GM18499 (cell line): ENCODE measurements at regions not wholly inside any gene's neighbourhood (a gene's known extent, or its start where the extent isn't known, plus 50 kb on each side); places are given as distances from the start of the nearest gene placed in this dataset.

Source experiments
- ATAC-seq: cut with Tn5 transposase; IDR thresholded peaks from one replicate; pipeline ENCODE4 v1.9.1; 2021; ENCODE audit warnings: moderate number of reproducible peaks; ENCODE audit not compliant: insufficient read depth, unreplicated experiment

DNA sequence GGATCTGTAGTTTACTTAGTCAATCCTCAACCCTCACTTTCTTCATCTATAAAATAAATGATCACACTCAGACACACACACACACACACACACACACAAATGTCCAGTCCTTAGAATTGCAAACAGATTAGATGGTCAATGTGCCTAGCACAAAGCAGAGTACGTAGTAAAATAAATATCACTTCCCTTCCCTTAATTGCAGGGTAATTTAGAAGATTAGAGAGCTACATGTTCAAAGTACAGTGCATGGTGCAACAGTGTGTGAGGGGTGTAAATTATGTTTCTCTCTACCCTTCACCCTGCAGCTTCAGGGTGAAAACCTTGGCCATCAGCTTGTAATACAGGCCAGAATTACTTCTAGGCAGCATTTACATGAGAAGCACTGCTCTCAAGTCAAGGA lies 187.0 kb upstream of the GHITM start:
- no peak for ATAC-seq

DNA sequence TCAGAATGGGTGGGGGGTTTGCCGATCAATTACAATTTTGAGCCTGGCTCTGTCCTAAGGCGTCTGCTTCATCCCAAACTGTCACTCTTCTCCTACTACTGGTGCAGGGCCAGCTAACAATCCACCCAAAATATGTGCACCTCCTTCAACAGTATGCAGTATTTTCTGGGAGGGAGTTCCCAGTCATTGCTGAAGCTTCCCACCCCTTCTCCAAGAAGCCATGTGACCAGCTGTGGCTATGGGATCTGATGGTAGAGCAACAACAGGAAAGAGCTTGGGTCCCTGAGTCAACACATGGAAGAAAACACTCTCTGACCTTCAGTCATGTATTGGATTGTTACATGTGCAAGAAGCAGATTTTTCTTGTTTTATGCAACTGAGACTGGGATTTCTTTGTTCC lies 185.7 kb upstream of the GHITM start:
- ATAC-seq = no peak

DNA sequence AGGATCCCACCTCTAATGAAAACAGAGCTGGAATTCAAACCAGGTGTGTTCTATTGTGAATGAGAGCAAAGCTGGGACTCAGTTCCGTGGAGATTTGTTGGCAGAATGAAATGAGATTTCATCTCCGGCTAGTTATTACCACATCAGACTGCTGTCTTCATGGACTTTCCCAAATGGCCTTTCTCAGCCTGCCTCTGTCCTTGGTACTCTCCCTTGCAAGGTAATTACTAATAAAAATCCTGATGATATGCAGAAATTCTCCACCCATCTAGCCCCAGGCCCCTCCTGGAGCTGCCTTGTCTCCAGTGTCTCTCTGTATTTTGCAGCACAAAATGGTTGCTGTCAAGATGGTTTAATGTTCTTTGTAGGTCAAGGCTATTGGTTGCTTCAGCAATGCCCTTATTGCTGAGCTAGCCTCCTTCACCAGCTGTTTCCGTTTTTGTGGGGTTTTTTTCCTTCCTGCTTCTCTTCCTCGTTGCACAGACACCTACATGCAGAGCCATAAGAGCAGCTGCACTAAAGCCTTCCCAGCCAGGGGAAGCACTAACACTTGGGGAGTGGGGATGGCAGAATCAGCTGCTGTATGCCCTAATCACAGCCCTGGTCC lies 185.0 kb upstream of the GHITM start:
- ATAC-seq = no peak

DNA sequence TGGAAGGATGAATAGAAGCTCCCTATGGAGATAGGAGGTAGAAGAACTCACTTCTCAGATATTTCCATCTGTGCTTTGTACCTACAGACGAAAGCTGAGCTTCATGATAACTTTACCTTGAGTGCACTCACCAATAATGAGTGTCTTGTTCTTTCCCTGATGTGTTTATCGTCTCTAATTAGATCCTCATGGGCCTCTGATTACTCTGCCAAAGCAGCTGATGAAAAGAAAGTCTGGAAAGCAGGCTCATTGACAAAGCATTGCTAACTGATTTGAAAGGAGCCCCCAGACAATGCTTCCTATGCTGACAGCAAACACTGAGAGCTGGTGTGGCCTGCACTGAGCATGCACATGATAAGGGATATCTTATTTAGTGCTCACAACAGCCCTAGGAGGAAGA lies 183.9 kb upstream of the GHITM start:
- ATAC-seq = no peak

DNA sequence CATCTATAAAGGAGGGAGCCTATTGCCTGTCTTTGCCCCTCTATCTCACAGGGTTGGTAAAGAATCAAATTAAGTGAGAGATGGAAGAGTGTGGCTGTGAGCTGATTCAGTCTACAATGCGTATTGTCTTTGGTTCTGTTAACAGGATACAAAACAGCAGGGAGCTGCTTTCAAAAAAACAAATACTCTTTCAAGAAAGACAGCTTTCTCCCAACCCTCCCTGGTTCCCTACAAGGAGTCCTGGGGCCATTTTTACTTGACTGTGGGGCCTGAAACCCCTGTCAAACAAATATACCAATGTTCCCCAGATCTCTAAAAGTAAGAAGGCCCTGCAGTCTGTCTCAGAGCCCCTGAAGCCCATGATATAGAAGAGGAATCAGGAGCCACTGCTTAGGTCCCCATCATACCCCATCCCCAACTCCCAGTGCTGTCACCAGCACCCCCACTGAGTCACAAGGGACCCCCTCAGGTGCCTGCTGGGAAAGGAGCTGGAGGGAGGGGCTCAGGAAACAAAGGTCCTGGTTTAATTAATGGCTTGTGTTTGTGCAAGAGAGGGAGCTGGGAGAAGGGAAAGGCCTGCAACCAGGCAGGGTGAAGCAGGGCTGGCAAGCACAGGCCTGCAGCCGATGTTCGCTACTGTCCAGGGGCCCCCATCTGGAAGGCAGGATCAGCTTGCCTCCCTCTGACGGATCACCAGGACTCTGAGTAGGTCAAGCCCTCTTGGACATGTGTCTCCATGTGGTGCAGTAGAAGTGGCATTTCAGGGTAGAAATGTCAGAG lies 182.0 kb upstream of the GHITM start:
- ATAC-seq = no peak

DNA sequence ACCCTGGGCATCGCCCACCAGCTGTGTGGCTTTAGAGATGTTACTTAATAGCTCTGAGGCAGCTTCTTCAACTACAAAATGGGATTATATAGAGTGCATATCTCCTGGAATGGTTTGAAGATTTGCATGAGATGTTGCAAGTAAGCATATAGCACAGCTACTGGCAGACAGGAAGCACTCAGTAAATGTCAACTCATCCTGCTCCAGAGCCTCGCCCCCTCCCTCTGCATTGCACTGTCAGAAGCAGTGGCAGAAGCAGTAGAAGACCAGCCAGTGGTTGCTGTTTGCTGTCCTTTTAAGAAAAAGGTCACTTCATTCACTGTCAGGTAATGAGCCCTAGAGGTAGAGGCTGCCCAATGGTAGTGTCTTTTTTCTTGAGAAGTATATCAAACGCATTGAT lies 180.0 kb upstream of the GHITM start:
- no peak for ATAC-seq

DNA sequence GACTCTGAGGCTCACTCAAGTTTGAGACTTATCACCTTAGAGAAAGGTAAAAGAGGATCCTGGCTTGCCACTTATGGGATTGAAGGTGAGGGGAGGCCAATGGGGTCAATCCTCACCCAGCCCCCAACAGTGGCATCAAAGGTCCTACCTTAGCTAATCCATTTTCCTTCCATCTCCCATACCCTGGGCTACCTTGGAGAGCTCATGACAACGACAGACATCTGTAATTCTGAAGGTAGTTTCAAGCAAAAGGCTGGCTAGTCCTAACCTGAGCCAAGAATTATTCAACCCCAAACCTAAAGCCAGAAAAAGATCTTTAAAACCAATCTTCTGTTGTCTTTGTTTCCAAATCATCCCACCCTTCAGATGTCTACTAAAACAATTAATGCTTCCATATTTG lies 179.2 kb upstream of the GHITM start:
- ATAC-seq = no peak

DNA sequence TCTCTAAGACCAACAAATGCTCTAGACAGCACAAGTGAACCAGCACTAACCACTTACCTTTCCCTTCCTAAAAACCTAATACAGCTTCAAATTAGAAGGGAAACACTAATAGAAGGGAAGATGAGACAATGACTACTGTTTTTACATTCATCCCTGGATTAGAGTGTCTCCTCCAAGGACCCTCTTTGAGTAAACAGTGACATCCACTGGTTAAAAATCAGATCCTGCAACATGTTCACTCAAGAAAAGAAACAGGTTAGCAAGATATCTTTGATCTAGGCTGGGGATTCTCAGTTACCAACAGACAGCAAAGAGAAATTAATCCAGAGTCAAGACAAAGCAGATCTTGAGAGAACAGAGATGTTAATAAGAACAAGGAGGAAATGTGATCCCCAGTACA lies 177.7 kb upstream of the GHITM start:
- ATAC-seq = no peak

DNA sequence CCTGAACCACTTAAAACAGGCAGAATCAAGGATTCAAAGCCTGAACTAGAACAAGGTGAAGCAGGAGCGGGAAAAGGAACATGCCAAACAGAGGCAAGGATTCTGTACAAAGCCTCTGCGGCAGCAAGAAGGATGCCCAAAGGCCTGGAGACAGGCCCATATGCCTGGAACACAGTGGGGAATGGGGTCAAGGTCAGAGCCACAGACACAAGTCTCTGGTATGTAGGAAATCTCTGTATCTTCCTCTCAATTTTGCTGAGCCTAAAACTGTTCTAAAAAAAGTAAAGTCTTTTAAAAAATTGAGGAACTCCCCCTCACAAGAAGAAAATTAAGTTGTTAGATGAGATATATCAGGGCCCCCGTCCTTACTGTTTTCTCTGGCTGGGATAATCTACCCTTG lies 175.9 kb upstream of the GHITM start:
- no peak for ATAC-seq

DNA sequence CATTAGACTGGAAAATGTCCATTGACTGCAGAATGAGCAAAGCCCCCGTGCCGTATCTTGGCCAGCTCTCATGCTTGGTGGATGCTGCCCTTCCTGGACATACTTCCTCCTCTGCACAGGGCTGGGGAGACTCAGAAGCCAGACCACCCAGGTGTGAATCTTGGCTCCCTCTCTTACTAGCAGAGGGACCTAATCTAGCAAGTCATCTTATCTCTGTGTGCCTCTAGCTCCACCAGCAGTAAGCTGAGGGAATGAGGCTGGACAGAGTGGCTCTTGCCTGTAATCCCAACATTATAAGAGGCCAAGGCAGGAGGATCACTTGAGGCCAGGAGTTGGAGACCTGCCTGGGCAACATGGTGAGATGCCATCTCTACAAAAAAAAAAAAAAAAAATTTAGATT lies 173.8 kb upstream of the GHITM start:
- ATAC-seq = no peak

DNA sequence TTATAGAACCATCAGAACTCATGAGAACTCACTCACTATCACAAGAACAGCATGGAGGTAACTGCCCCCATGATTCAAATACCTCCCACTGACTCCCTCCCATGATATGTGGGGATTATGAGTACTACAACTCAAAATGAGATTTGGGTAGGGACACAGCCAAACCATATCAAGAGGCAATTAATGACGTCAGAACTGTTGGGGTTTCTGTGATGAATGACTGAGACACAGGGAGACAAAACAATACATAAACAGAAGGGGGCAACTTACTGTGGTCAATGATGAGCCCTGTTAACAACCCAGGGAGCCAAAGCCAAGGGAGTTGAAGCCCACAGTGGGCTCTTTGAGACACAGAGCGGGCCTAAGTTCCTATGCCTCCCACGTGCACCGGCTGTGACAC lies 171.3 kb upstream of the GHITM start:
- ATAC-seq = no peak

DNA sequence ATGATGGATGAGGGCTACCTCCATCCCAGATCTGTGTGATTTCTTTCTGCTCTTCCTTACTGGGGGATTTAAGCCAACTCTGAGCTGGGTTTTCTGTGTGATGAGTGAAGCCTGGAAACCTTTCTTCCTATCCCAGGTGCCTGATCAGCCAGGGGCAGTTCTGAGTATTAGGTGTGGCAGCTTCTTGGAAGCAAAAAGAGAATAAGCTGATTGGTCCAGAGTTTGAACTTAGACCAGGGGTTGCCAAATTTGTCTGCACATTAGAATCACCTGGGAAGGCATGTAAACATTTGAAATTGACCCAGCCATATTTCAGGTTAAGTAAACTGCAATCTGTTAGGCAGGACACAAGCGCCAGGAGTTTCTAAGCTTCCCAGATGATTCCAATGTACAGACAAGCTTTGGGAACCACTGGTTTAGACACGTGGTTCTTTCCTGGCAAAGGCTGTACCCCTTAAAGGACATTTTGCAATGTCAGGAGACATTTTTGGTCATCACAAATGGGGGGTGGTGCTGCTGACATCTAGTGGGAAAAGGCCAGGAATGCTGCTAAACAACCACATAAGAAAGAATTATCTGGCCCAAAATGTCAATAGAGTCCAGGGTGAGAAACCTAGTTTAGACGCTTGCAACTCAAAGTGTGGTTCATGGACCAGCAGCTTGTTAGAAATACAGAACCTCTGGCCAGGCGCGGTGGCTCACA lies 160.5 kb upstream of the GHITM start:
- ATAC-seq = no peak

DNA sequence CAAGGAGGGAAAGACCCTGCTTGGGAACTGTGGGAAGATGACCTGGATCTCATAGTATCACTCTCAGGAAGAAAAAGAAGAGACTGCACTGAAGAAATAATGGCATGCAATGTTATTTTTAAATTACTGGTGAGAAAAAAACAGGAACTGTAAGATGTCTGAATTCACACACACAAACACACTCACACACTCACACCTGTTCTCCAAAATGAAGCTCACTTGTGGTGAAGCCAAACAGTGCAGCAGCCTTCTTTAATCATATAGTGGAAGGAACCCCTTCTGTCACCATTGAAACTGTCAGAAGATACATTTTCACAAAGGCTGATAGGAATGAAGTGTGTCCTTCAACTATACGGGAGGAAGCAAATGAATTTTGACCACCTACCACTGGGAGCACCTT lies 156.5 kb upstream of the GHITM start:
- ATAC-seq = no peak

DNA sequence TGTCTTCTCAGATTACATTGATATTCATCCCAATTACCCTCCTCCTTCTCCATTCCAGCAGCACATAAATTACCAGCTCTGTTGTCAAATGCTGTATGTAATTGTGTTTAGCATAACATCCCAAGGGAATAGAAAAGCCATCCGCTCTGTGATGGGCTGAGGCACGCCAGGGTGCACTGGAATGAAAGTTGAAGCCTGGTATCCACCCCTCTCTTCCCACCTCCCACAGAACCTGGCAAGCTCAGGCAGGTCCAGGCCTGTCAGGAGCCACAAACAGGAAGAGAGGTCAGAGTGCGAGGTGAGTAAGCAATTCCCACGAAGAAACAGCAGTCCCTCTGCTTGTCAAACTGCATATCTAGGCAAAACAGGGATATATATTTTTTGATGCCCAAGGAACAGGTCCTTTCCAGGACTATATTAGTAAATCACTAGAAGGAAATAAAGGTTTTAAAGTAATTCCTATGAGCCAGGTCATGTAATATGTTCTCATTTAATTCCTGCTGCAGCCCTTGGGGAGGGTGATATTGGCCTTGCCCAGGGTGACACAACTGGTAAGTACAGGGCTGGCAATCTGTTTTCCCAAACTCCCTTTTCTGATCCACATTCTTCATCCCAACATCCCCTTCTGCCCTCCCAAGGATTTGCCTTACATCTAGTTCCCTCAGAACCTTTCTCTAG lies 155.6 kb upstream of the GHITM start:
- no peak for ATAC-seq

DNA sequence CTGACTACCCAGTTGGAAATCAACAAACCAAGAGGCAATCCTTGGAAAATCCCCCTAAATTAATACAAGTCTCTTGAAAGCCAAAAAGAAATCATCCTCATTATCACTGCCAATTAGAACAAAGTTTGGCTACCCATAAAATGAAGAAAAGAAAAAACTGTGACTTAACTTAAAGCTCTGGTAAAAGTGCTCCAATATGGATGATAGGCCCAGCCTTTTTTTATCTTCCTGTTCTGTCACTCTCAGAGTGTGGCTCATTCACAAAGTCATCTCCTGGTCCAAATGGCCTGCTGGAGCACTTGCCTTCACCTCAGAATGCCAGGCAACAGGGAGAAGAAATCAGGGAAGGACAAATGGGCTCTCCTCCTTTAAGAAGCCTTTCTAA lies 155.1 kb upstream of the GHITM start:
- ATAC-seq = no peak

DNA sequence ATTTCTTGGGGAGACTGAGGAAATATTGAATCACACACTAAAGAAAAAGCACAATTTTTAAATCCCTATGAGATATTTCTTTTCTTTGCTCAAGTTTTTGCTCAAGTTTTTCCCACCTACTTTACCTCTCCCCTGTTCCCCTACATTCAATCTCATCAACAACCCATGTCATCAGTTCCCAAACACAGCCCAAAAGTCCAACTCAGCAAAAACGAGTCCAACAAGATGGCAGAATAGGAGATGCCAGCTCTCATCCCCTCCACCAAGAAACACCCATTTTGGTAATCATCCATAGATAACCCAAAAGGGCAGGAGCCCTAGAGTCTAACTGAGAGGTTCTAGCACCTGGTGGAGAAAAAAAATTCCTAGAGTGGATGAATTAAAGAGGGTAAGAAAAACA lies 152.5 kb upstream of the GHITM start:
- ATAC-seq = no peak

DNA sequence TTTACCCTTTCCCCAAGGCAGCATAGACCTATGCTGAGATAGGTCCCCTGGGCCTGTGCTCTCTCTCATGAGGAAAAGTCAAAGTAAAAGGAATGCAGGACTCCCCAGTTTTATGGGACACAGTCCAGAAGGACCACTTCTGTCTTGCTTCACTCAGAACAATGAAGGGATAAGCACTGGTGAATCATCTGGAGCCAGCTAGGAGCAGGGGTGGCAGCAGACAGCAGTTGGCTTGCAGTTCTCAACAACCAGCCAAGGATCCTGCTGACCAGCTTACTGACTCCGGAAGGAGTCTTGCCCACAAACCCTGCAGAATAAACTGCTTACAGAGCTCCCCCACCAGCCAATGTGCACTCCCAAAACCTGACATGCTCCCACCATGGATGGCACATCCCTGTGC lies 152.1 kb upstream of the GHITM start:
- no peak for ATAC-seq

DNA sequence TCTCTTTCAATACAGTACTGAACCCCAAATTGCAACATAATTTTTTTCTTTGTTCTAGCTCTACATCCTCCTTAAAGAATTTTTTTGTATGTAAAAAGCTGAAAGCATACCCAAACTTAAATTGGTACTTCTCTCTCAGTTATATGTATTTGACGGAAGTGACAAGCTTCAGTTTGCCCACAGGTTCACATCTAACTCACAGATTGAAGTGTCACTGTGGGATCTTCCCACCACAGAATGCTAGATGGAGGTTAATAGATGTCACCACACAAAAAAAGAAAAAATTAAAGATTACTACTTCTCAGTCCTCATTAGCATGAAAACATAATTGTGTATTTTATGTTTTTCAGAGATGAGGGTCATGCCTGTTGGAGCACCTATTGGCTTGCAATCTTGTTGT lies 150.9 kb upstream of the GHITM start:
- no peak for ATAC-seq

DNA sequence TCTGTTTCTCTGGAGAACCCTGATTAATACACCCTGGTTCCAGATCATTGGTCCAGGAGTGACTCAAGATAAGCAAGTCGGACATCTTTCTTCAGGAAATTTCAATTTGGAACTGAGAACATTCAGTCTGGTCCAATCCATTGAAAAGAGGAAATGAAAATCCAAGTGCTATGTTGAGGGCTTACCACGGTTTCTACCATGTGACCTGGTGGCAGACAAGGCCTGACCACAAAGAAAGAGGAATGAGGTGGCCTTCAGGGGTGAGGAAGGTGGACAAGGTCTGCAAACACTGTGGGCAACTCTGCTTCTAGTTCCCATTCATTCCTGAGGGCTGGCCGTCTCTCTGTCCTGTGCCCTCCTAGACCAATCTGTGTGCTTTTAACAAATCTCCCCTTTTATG lies 149.2 kb upstream of the GHITM start:
- peak; percentile 96 for ATAC-seq

DNA sequence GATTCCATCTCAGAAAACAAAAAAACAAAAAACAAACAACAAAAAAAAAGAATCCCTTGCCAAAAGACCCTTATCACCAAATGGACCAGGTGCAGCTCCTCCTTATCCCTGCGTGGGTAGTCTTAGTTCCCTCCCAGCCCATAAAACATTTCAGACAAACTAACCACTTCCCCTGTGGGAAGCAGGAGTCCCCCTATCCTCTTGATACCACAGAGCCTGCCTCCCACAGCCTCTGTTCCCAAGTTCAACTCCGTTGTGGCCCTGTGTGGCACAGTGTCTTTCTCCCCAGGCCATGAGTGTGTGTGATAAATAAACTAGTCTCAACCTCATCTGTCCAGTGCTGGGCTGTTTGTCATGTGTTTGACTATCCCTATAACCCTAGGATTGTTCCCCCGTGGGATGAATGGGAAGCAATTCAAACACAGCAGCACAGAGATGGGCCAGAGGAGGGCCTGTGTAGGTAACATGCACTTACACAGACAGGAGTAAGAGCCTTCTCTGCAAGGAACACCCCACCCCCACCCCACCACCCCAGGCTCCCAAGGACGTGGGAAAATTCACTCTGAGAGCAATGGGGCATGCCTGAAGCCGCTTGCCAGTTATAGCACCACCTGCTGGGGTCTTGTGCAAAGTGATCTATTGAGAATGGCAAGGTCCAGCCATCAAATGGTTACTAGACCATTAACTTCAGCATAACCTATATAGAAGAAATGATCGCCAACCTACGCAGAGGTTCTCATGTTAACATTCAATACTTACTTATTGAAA lies 147.1 kb upstream of the GHITM start:
- no peak for ATAC-seq

DNA sequence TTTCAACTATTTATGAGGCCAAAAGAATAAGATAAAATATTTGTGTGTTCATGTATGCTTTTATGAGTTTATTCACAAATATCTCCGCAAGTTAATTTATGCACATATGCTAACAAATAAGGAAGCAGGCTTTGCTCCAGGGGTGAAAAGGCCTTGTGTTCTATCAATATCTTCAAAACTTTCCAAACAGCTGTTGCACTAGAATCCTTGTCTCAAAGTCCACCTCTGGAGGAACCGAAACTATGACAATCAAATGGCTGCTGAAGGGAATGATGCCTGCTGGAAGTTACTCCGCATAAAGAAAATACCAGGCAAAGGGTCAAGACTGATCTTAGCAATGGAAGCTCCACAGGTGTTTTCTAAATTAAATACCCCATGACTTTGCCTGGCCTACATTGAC lies 145.0 kb upstream of the GHITM start:
- ATAC-seq = no peak
